NCI-H2107 treated with DMSO at 0.1 percent for 48 hours (cell line): ENCODE measurements at regions not wholly inside any gene's neighbourhood (a gene's known extent, or its start where the extent isn't known, plus 50 kb on each side); places are given as distances from the start of the nearest gene placed in this dataset.

ENCODE experiments used
- DNase-seq: peaks from one replicate; lab custom pipeline; 2025; ENCODE audit not compliant: unreplicated experiment; lab: John Stamatoyannopoulos, UW

GRCh38 chr14:78073028-78073427 lies 97.1 kb upstream of the NRXN3 start:
- DNase-seq = no peak

DNA sequence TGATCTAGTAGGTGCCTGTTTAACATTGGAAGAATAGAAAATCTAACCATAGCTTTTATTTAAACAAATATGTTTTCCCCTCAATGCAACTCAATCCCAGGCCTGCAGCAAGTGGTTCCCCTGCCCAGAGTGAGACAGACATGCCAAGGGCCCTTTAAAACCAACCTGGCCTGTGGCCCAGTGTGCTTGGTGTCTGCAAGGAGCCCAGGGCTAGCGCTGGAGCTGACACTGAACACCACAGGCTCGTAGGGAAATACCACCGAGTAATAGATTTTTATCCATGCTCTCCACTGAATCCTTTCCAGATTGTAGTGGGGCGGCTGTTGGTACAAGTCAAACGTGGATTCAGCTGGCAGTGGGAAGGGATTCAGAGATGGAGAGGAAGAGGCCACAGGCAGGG lies 95.6 kb upstream of the NRXN3 start:
- DNase-seq = peak; percentile 91

GRCh38 chr14:78075033-78075432 lies 95.1 kb upstream of the NRXN3 start:
- peak; percentile 68 for DNase-seq

DNA sequence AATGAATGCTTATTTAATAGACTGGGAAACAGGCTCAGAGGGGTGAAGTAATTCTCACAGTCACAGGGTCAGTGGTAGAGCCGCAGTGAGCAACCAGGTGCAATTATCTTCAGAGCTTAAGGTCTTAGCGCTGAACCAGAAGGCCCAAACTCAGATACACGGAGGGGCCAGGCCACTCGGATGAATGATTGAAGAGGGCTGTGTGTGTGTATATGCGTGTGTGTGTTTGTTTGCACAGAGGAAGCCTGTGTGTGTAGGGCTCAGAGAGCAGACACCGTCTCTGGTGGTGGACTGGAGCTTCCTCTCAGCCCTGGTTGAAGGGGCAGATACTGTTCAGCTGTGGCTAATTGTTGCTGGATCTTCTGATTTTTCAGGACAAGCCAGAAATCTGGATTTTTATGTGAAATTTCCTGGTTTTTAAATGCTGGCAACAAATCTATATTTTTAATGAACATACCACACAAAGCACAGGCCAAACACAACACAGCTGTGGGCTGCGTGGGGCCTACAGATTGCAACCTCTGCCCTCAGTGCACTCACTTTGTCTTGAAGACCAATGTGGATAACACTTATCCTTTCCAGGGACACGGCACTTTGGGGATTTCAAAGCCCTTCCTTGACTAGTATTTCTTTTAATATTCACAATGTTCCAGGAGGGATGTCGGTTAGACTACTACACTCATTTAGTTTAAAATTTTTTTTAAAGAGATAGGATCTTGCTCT lies 94.5 kb upstream of the NRXN3 start:
- peak; percentile 59 for DNase-seq

DNA sequence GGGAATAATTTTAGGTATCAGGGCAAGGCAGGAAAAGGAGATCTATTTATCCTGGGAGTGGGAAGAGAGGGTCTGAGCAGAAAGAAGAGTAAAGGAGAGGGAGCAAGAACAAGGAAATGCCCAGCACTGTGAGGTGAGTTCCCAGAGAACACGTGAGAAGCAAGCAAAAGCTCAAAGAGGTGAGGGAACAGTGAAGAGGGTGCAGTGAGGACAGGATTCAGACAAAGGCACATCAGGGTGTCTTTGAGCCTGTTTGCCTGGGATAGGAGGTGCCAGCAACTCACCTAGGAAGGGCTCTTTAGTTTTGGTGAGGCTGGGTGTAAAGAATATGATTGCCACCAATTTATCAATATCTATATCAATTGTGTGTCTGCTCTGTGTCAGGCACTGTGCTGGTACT lies 88.9 kb upstream of the NRXN3 start:
- DNase-seq = no peak

DNA sequence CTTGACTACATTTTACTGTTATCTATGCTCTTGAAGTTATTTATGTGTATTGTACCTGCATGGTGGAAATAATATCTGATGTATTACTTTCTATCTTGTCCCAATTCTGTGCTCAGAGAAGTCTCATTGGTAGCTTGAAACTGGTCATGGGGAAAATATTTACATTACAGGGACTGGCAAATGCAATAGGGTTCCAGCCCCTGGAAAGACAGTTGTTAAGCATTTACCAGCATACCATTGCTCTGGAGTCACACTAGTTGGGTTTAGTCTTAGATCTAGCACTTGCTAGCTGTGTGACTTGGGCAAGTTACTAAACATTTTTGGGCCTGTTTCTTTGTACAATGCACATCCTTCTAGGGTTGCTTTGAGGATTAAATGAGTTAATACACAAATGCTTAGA lies 86.3 kb upstream of the NRXN3 start:
- no peak for DNase-seq

DNA sequence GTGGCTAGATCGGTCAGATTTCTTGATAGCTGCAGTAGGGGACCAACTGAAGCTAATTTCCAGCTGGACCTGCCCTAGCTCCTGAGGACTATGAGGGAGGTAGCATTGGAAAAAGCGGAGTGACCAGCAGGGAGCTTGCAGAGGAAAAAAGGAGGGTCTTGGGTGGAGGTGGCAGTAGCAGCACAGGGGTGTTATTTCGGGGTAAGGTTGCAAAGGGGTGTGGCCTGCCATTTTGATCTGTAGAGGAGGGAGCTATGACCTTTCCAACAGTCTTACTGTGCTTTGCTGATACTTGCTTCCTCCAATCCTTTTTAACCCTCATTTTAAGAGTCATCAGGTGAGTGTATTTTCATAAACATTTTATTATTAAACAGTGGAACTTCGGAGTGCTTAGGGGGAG lies 83.8 kb upstream of the NRXN3 start:
- DNase-seq = no peak

DNA sequence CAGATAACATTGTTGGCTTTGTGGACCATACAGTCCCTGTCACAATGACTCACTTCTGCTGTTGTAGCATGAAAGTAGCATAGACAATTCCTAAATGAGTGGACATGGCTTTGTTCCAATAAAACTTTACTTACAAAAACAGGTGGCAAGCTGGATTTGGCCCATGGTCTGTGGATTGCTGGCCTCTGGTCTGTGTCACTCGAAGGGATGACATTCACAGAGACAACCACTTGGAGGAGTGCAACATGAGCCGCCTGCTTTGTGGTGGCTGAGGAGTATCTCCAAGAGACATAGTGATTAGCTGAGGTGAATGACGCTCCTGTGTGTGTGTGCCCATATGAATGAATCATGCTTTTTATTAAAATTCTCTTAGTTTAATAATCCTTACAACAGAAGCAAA lies 81.3 kb upstream of the NRXN3 start:
- peak; percentile 49 for DNase-seq

- no peak for DNase-seq
These were observed 79.3 kb upstream of the NRXN3 start for GRCh38 chr14:78090864-78091263.

DNA sequence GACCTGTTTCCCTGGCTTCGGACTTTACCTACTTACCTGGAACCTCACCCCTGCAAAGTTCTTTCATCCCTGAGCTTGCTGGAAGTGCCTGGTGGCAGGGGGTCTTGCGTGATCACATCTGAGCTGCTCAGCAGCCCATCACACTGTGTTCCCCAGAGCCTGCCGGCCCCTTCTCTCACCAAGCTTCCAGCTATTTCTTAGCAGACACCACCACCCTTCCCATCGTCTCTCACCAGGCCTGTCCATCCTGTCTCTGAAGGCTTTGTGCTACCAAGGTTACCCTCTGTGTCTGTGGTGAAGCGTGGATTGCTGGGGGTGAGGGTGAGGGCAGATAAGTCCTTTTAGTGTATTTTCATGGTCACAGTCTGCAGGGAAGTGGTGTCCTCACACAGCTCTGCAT lies 78.8 kb upstream of the NRXN3 start:
- no peak for DNase-seq

DNA sequence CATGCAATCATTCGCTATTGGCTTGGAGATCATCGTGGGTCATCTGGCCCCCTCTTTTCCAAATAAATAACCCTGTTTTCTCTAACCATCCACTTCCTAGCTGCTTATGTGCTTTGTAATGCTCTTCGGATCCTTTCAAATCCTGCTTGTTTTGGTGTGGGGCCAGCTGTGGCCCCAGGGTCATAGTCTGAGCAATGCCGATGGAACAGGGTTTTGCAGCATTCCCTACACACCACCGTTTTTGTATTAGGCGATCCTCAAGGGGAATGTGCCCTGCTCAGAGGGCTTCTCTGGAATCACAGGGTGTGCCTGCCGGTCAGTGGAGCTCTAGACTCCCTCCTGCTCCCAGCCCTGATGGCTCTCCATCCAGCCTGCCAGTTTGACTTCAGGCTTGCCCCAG lies 78.1 kb upstream of the NRXN3 start:
- DNase-seq = no peak

- DNase-seq = peak; percentile 90
These were observed 66.9 kb upstream of the NRXN3 start for GRCh38 chr14:78103271-78103670.

- DNase-seq = peak; percentile 45
These were observed 66.0 kb upstream of the NRXN3 start for GRCh38 chr14:78104160-78104559.

DNA sequence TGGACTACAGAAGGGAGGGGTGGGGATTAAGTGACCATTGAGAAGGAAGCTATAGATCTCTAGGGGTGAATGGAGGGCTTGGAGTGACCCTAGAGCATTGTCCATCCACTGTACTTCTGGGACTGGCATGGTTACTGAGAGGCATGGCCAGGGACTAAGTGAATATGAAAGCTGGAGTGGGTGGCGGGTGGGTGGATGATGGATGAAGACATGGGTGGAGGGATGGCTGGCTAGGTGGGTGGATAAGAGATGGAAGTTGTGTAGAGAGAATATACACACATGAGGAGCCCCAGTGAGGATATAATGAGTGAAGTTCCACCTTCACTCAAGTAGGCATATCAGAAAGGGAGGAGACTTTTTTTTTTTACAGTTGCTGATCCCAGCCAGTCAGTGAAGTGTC lies 65.5 kb upstream of the NRXN3 start:
- DNase-seq = no peak

GRCh38 chr14:78106381-78106780 lies 63.8 kb upstream of the NRXN3 start:
- no peak for DNase-seq

DNA sequence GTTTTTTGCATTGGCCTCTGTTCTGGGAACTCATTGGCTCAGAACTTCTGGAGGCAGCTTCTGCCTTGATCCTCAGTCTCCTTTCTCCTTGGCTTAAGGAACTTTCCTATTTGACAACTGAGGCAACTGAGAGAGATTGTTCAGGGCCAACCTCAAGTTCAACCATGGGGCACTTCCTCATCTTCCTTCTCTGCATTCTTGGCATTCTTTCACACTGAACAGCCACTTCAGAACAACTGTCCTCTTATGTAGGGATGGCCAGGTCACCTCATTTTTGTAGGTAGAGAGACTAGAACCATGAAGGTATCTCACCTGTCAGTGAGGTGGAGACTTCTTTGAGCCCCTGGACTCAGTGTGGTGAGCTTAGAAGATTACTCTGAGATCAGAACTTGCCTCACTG lies 63.0 kb upstream of the NRXN3 start:
- no peak for DNase-seq

- no peak for DNase-seq
These were observed 50.7 kb upstream of the NRXN3 start for GRCh38 chr14:78119440-78119839.
